ENCODE measurements at regions not wholly inside any gene's neighbourhood (a gene's known extent, or its start where the extent isn't known, plus 50 kb on each side); places are given as distances from the start of the nearest gene placed in this dataset.

DNA sequence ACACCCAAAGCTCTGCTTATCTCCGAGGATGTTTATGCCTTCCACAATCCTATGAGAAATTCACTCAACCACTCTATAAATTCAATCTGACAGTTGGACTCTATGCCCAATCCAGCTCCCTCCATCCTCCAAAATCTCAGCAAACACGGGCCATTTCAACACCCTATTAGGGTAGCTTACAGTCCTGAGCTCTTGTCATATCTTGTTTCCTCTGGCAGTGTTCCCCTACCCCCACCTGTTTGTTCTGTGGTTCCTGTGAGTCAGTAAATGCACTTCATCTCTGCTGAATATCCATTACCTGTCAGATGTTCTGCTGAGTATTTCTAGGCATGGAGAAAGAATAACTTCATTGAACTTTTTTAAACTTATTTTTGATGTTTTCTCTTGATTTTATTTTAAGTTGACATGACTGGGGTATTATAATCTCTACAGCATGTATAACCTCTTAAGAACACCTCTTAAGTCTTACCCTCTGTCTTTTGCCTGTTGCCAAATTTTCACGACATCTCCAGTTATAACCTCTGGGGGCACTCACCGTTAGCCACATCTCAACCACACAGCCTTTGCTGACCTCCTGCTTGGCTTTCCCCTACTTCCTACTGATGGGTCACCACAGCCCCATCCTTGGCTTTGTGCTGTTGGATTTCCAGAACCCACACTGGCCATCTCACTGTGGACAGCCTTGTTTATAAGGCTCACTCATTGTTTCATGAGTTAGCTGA lies 317.0 kb upstream of the TMPO start:
- Histone ChIP-seq H3K4me2 (ENCODE audit: low read depth, low read length, poor library complexity, severe bottlenecking) (no peak overlapping the region), H3K9me2 (replicated peaks; ENCODE audit: insufficient read depth, low read length) (no peaks in the 10 kb centered on the region), H3K27ac (ENCODE audit: low read depth, low read length) (no peak overlapping the region), H2AFZ (ENCODE audit: low read depth, low read length, severe bottlenecking) (no peak overlapping the region), H3K27me3 (ENCODE audit: low read length) (no peaks in the 10 kb centered on the region), H4K20me1 (ENCODE audit: low read depth, low read length) (no peaks in the 10 kb centered on the region), H3K9ac (ENCODE audit: low read length) (no peak overlapping the region), H3F3A (ENCODE audit: insufficient read depth) (no peaks in the 10 kb centered on the region), H3K36me3 (ENCODE audit: low read length) (no peaks in the 10 kb centered on the region), H3K4me3 (ENCODE audit: insufficient read depth, low read length, poor library complexity, severe bottlenecking) (no peak overlapping the region), H3K79me2 (ENCODE audit: insufficient read depth, low read length) (no peaks in the 10 kb centered on the region), H3K9me3 (ENCODE audit: insufficient read depth, low read length) (no peaks in the 10 kb centered on the region)
- no peak for TF ChIP-seq EZH2phosphoT487 (conservative IDR thresholded peaks at IDR 0.05; ENCODE audit: low read length)
- TF ChIP-seq, protein P1, sequence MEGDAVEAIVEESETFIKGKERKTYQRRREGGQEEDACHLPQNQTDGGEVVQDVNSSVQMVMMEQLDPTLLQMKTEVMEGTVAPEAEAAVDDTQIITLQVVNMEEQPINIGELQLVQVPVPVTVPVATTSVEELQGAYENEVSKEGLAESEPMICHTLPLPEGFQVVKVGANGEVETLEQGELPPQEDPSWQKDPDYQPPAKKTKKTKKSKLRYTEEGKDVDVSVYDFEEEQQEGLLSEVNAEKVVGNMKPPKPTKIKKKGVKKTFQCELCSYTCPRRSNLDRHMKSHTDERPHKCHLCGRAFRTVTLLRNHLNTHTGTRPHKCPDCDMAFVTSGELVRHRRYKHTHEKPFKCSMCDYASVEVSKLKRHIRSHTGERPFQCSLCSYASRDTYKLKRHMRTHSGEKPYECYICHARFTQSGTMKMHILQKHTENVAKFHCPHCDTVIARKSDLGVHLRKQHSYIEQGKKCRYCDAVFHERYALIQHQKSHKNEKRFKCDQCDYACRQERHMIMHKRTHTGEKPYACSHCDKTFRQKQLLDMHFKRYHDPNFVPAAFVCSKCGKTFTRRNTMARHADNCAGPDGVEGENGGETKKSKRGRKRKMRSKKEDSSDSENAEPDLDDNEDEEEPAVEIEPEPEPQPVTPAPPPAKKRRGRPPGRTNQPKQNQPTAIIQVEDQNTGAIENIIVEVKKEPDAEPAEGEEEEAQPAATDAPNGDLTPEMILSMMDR (IDR thresholded peaks at IDR 0.05; ENCODE audit: insufficient read depth, low read length, poor library complexity, severe bottlenecking), result no peak

DNA sequence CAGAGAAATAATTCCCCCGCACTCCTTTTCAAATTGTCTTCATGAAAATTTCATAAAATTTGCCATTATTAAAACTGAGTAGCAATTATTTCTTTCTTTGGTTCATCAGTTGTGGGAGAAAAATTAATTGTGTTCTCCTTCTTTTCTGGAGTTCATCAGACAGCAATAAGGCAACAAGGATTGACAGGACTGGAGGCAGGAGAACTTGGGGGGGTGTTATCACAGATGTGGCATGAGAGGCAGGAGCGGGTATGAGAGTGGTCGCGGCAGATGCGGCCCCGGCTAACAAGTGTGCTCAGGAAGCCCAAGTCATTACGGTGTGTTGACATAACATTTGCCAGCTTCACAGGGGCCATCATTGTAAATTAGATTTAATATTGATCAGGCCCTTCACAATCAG lies 306.6 kb upstream of the TMPO start:
- TF ChIP-seq EZH2phosphoT487 (conservative IDR thresholded peaks at IDR 0.05; ENCODE audit: low read length), result no peak
- TF ChIP-seq, protein P1 (IDR thresholded peaks at IDR 0.05; ENCODE audit: insufficient read depth, low read length, poor library complexity, severe bottlenecking), result no peak
- no peaks in the 10 kb centered on the region for H3K79me2 ChIP-seq (ENCODE audit: insufficient read depth, low read length)
- H3K9me2 ChIP-seq (replicated peaks; ENCODE audit: insufficient read depth, low read length), result no peaks in the 10 kb centered on the region
- H3K27ac ChIP-seq (ENCODE audit: low read depth, low read length), result no peak overlapping the region
- H4K20me1 ChIP-seq (ENCODE audit: low read depth, low read length), result no peaks in the 10 kb centered on the region
- H3K27me3 ChIP-seq (ENCODE audit: low read length), result no peaks in the 10 kb centered on the region
- H3K4me2 ChIP-seq (ENCODE audit: low read depth, low read length, poor library complexity, severe bottlenecking), result no peak overlapping the region
- no peak overlapping the region for H3K4me3 ChIP-seq (ENCODE audit: insufficient read depth, low read length, poor library complexity, severe bottlenecking)
- no peaks in the 10 kb centered on the region for H3F3A ChIP-seq (ENCODE audit: insufficient read depth)
- no peaks in the 10 kb centered on the region for H3K9me3 ChIP-seq (ENCODE audit: insufficient read depth, low read length)
- no peak overlapping the region for H2AFZ ChIP-seq (ENCODE audit: low read depth, low read length, severe bottlenecking)
- H3K9ac ChIP-seq (ENCODE audit: low read length), result no peak overlapping the region
- H3K36me3 ChIP-seq (ENCODE audit: low read length), result no peaks in the 10 kb centered on the region

DNA sequence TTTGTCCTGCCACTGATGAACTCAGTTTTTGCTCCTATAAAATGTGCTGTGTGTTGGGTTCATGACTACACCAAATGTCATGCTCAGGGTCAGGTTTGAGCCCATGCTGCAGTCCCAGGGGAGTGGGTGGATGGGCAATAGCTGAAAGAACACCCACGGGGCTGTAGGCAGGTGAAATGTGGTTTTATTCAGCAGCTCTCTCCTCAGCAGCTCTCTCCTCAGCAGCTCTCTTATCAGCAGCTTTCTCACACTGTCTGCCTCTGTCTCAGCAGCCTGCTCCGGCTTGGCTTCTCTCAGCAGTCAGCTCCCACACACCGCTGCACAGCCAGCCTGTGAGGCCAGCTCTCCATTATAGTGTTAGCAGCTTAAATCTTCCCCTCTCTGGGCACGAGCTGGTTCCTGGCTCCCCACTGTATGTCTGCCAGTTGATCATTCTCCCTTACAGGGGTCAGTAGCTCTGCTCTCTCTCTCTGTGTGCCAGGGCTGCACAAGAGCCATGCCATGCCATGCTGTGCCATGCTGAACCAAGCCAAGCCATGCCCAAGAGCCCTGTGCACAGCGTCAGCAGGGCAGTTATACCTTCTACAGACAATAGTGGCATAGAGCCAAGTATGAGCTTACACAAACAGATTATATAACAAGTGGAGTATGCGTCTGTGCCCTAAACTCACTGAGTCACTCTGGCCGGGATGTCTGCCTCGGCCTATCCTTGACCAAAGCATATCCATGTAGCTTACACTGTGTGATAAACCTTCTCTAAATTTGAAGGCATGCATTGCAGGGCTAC lies 303.3 kb upstream of the TMPO start:
- no peaks in the 10 kb centered on the region for H3K9me3 ChIP-seq (ENCODE audit: insufficient read depth, low read length)
- TF ChIP-seq, protein P1 (IDR thresholded peaks at IDR 0.05; ENCODE audit: insufficient read depth, low read length, poor library complexity, severe bottlenecking), result no peak
- no peak for TF ChIP-seq EZH2phosphoT487 (conservative IDR thresholded peaks at IDR 0.05; ENCODE audit: low read length)
- H3K4me2 ChIP-seq (ENCODE audit: low read depth, low read length, poor library complexity, severe bottlenecking), result no peak overlapping the region
- no peak overlapping the region for H3K27ac ChIP-seq (ENCODE audit: low read depth, low read length)
- H3K9me2 ChIP-seq (replicated peaks; ENCODE audit: insufficient read depth, low read length), result no peaks in the 10 kb centered on the region
- no peaks in the 10 kb centered on the region for H3K27me3 ChIP-seq (ENCODE audit: low read length)
- no peak overlapping the region for H3K4me3 ChIP-seq (ENCODE audit: insufficient read depth, low read length, poor library complexity, severe bottlenecking)
- no peaks in the 10 kb centered on the region for H3K79me2 ChIP-seq (ENCODE audit: insufficient read depth, low read length)
- H3K9ac ChIP-seq (ENCODE audit: low read length), result no peak overlapping the region
- no peaks in the 10 kb centered on the region for H4K20me1 ChIP-seq (ENCODE audit: low read depth, low read length)
- no peaks in the 10 kb centered on the region for H3F3A ChIP-seq (ENCODE audit: insufficient read depth)
- no peaks in the 10 kb centered on the region for H3K36me3 ChIP-seq (ENCODE audit: low read length)
- H2AFZ ChIP-seq (ENCODE audit: low read depth, low read length, severe bottlenecking), result no peak overlapping the region
